Smooth muscle cell (in vitro differentiated cells): ENCODE measurements at regions not wholly inside any gene's neighbourhood (a gene's known extent, or its start where the extent isn't known, plus 50 kb on each side); places are given as distances from the start of the nearest gene placed in this dataset.

Source experiments
- DNase-seq: peaks from one replicate; lab custom pipeline; 2025; ENCODE audit not compliant: unreplicated experiment; lab: John Stamatoyannopoulos, UW
- H2AFZ ChIP-seq: fragments of 200-600 bp; sonication (generic); 2 replicates; pipeline ENCODE4 v1.6.0; 2016; ENCODE audit warnings: antibody characterized with exemption, low read depth, mild to moderate bottlenecking
- H3F3A ChIP-seq: fragments of 200-600 bp; sonication (generic); 2 replicates; pipeline ENCODE4 v1.6.0; 2017; ENCODE audit warnings: antibody characterized with exemption, low read depth
- H3K27ac ChIP-seq: fragments of 200-600 bp; sonication (generic); 2 replicates; pipeline ENCODE4 v1.5.1; 2016; ENCODE audit warnings: low read depth, mild to moderate bottlenecking
- H3K27me3 ChIP-seq: fragments of 200-600 bp; sonication (generic); 2 replicates; pipeline ENCODE4 v1.6.1; 2016; ENCODE audit warnings: low read depth, mild to moderate bottlenecking
- H3K36me3 ChIP-seq: fragments of 200-600 bp; sonication (generic); 2 replicates; pipeline ENCODE4 v1.5.1; 2016; ENCODE audit warnings: low read depth
- H3K4me1 ChIP-seq: fragments of 200-600 bp; sonication (generic); 2 replicates; pipeline ENCODE4 v1.5.1; 2016; ENCODE audit warnings: low read depth
- H3K4me2 ChIP-seq: fragments of 200-600 bp; sonication (generic); 2 replicates; pipeline ENCODE4 v1.6.0; 2016; ENCODE audit warnings: mild to moderate bottlenecking
- H3K4me3 ChIP-seq: fragments of 200-600 bp; sonication (generic); 2 replicates; pipeline ENCODE4 v1.5.1; 2016; ENCODE audit warnings: mild to moderate bottlenecking
- H3K79me2 ChIP-seq: fragments of 200-600 bp; sonication (generic); 2 replicates; pipeline ENCODE4 v1.6.0; 2016; ENCODE audit warnings: low read depth, mild to moderate bottlenecking
- H3K9ac ChIP-seq: fragments of 200-600 bp; sonication (generic); 2 replicates; pipeline ENCODE4 v1.6.0; 2016; ENCODE audit warnings: low read depth
- H3K9me3 ChIP-seq: fragments of 200-600 bp; sonication (generic); replicated peaks from 2 replicates; pipeline ENCODE4 v1.5.1; 2016; ENCODE audit warnings: low read depth
- H4K20me1 ChIP-seq: fragments of 200-600 bp; sonication (generic); 2 replicates; pipeline ENCODE4 v1.6.0; 2016; ENCODE audit warnings: low read depth
- WGBS: methylation state at CpG from one replicate; pipeline ENCODE4 v1.1.7; 2016; ENCODE audit warnings: low lambda C conversion rate; 5-methylcytosine and 5-hydroxymethylcytosine counted together
- TF ChIP-seq, protein P1 (sequence below): fragments of 200-600 bp; sonication (generic); IDR thresholded peaks from 2 replicates; pipeline ENCODE4 v1.5.1; 2017; ENCODE audit warnings: borderline replicate concordance, mild to moderate bottlenecking, antibody characterized with exemption; ENCODE audit not compliant: insufficient read depth, poor library complexity, severe bottlenecking

DNA sequence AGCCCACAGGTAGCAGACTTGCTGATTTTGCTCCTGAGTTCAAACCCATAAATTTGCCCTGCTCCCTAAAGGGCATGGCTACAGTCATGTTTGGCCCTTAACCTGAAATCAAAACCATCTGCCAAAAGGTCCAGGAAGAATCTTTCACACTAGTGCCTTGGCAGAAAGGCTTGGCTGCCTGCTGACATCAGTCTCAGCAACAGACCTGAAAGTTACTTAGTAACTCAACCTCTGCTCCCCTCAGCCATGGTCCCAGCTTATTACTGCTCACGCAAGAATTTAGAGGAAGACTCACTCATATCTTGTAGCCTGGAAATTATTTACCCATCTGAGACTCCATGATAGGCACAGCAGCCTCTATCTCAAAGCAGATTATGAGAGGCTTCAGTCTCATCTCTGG lies 98.0 kb upstream of the KIF2B start:
- Histone ChIP-seq H3K79me2 (no peaks in the 10 kb centered on the region), H3K36me3 (no peaks in the 10 kb centered on the region), H3K27me3 (no peaks in the 10 kb centered on the region), H4K20me1 (no peaks in the 10 kb centered on the region), H3K4me2 (no peak overlapping the region), H3K4me1 (no peaks in the 10 kb centered on the region), H2AFZ (no peak overlapping the region), H3K27ac (no peak overlapping the region), H3K9ac (no peak overlapping the region), H3K9me3 (no peaks in the 10 kb centered on the region), H3F3A (no peaks in the 10 kb centered on the region), H3K4me3 (no peak overlapping the region)
- WGBS, result 96% methylated on average over 1 of the region's 1 CpG
- DNase-seq, result no peak
- TF ChIP-seq, protein P1, sequence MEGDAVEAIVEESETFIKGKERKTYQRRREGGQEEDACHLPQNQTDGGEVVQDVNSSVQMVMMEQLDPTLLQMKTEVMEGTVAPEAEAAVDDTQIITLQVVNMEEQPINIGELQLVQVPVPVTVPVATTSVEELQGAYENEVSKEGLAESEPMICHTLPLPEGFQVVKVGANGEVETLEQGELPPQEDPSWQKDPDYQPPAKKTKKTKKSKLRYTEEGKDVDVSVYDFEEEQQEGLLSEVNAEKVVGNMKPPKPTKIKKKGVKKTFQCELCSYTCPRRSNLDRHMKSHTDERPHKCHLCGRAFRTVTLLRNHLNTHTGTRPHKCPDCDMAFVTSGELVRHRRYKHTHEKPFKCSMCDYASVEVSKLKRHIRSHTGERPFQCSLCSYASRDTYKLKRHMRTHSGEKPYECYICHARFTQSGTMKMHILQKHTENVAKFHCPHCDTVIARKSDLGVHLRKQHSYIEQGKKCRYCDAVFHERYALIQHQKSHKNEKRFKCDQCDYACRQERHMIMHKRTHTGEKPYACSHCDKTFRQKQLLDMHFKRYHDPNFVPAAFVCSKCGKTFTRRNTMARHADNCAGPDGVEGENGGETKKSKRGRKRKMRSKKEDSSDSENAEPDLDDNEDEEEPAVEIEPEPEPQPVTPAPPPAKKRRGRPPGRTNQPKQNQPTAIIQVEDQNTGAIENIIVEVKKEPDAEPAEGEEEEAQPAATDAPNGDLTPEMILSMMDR, result no peak

DNA sequence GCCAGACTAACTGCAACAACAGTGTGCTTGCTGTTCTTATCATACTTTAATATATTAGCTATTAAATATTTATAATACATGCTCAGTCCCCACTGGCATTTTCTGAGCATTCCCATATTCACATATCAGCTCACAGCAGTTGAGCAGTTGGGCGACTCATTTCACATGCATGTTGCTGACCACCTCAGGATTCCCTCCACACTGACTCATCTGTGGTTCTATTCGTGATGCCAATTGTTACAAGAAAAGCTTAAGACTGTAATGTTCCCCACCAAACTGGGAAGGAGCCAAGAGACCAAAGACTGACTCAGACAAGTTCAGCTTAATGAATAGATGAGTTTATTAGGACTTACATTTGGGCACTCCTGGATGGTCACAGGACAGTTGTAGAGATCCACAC lies 100.3 kb upstream of the KIF2B start:
- DNase-seq, result no peak
- no peaks in the 10 kb centered on the region for H3K4me1 ChIP-seq
- no peaks in the 10 kb centered on the region for H4K20me1 ChIP-seq
- no peaks in the 10 kb centered on the region for H3F3A ChIP-seq
- H3K36me3 ChIP-seq, result no peaks in the 10 kb centered on the region
- WGBS, result 19% methylated on average over 2 of the region's 2 CpGs
- H3K9me3 ChIP-seq, result no peaks in the 10 kb centered on the region
- H2AFZ ChIP-seq, result no peak overlapping the region
- H3K27me3 ChIP-seq, result no peaks in the 10 kb centered on the region
- H3K9ac ChIP-seq, result peak overlapping the region; percentile 11
- H3K79me2 ChIP-seq, result no peaks in the 10 kb centered on the region
- no peak overlapping the region for H3K4me3 ChIP-seq
- H3K27ac ChIP-seq, result peak overlapping the region; percentile 82
- TF ChIP-seq, protein P1, result no peak
- peak overlapping the region; percentile 57 for H3K4me2 ChIP-seq

DNA sequence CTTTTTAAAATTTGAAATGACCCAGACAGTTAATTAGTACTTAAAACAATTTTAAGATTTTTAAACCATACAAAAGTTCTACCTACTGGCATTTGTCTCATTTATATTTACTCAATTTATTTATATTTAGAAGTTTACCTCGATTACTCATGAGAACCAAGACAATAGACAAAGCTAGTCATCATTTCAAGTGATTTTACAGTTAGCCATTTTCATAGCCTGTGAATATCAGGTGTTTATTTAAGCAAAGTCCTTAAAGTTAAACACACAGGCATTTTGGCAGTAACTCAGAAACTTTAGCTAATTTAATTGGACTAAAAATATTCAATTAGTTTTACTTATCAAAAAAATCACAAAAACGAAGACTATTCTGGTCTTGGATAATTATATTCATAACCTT lies 101.6 kb upstream of the KIF2B start:
- no peaks in the 10 kb centered on the region for H3K9me3 ChIP-seq
- DNase-seq, result no peak
- no peaks in the 10 kb centered on the region for H3F3A ChIP-seq
- no peaks in the 10 kb centered on the region for H3K4me1 ChIP-seq
- no peak overlapping the region for H3K4me3 ChIP-seq
- 88% methylated on average over 2 of the region's 2 CpGs for WGBS
- no peaks in the 10 kb centered on the region for H3K79me2 ChIP-seq
- H3K4me2 ChIP-seq, result no peak overlapping the region
- no peak overlapping the region for H2AFZ ChIP-seq
- no peak overlapping the region for H3K27ac ChIP-seq
- TF ChIP-seq, protein P1, result no peak
- no peak overlapping the region for H3K9ac ChIP-seq
- no peaks in the 10 kb centered on the region for H3K36me3 ChIP-seq
- no peaks in the 10 kb centered on the region for H3K27me3 ChIP-seq
- no peaks in the 10 kb centered on the region for H4K20me1 ChIP-seq

DNA sequence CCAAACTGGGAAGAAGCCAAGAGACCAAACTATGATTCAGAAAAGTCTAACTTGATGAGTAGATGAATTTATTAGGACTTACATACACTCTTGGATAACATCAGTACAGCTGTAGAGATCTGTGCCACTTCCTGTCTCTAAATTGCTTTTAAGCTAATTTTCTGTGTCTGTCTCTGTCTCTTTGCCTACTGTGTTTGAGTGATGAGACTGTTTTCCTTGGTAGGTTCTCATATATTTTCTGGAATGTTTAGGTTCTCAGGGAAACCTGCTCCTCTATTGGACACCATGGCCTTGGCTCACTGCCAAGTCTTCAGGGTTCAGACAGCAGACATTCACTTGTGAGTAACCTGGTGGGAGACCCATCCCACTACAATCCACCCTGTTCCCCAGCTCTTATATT lies 103.5 kb upstream of the KIF2B start:
- peak overlapping the region; percentile 28 for H3K27ac ChIP-seq
- no peaks in the 10 kb centered on the region for H3K4me1 ChIP-seq
- H3K9me3 ChIP-seq, result no peaks in the 10 kb centered on the region
- no peaks in the 10 kb centered on the region for H3K27me3 ChIP-seq
- no peaks in the 10 kb centered on the region for H4K20me1 ChIP-seq
- no peaks in the 10 kb centered on the region for H3F3A ChIP-seq
- no peaks in the 10 kb centered on the region for H3K36me3 ChIP-seq
- TF ChIP-seq, protein P1, result no peak
- H3K79me2 ChIP-seq, result no peaks in the 10 kb centered on the region
- H3K4me2 ChIP-seq, result peak overlapping the region; percentile 33
- no peak overlapping the region for H3K4me3 ChIP-seq
- no peak overlapping the region for H3K9ac ChIP-seq
- H2AFZ ChIP-seq, result peak overlapping the region; percentile 7
- no peak for DNase-seq
